ENCODE measurements at regions not wholly inside any gene's neighbourhood (a gene's known extent, or its start where the extent isn't known, plus 50 kb on each side); places are given as distances from the start of the nearest gene placed in this dataset.

DNA sequence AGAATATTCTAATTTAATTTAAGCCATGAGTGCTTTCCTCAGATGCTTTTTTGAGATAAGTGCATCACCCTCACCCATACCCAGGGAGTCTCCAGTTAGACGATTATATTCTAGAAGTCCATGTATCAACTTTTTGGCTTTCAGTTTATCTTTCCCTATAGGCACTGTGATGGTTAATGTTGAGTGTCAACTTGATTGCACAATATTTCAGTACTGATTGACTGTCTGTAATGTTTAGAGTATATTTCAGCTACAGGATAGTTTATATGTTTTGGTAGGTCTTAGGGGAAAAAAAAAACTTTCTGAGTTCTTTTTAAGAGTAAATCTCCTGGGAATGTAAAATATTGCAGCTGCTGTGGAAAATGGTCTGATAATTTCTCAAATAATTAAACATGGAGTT is 535.4 kb downstream of the ADRA2A start:
- no TSS peak for BruUV-seq (replicated peaks)
- Histone ChIP-seq H3K36me3 (ENCODE audit: control insufficient read depth, insufficient read depth, low read length) (no peaks in the 10 kb centered on the region), H3K27ac (ENCODE audit: insufficient read depth, low read length) (no peak overlapping the region), H2BK15ac (ENCODE audit: low read depth, low read length) (no peak overlapping the region), H3K9me3 (ENCODE audit: control insufficient read depth, insufficient read depth, low read length) (0 out of 2 replicates have a peak, but pooled peaks cover 4% of the 10 kb centered on the region), H2AK9ac (replicated peaks; ENCODE audit: low read depth, low read length, poor library complexity) (no peak overlapping the region), H3K4me1 (ENCODE audit: control insufficient read depth, insufficient read depth, low read length) (no peaks in the 10 kb centered on the region), H3K18ac (ENCODE audit: low read depth, low read length) (no peak overlapping the region), H3K9me1 (ENCODE audit: insufficient read depth, low read length) (no peaks in the 10 kb centered on the region), H3K56ac (ENCODE audit: extremely low read depth, insufficient read depth, low read length) (no peak overlapping the region), H3K14ac (replicated peaks; ENCODE audit: low read depth, low read length) (no peak overlapping the region), H3K27me3 (ENCODE audit: control insufficient read depth, insufficient read depth, low read length) (no peaks in the 10 kb centered on the region), H2BK20ac (ENCODE audit: low read depth, low read length) (no peak overlapping the region), H4K5ac (ENCODE audit: low read depth, low read length) (no peak overlapping the region), H3K4me3 (ENCODE audit: insufficient read depth, low read depth, low read length) (no peak overlapping the region), H4K20me1 (ENCODE audit: insufficient read depth, low read length) (no peaks in the 10 kb centered on the region), H4K91ac (ENCODE audit: insufficient read depth, low read depth, low read length) (no peak overlapping the region), H2BK120ac (ENCODE audit: low read depth, low read length) (no peak overlapping the region), H4K8ac (ENCODE audit: low read depth in 2 of 2, low read length in 2 of 2) (no peak overlapping the region), H2AK5ac (ENCODE audit: low read depth, low read length) (no peak overlapping the region), H2BK5ac (ENCODE audit: low read depth, low read length, poor library complexity, severe bottlenecking) (no peak overlapping the region), H2AFZ (replicated peaks; ENCODE audit: low read length, poor library complexity) (no peak overlapping the region), H3K4ac (ENCODE audit: low read depth, low read length) (no peak overlapping the region), H3K79me1 (ENCODE audit: low read depth in 1 of 2, low read length in 2 of 2) (no peaks in the 10 kb centered on the region), H3K4me2 (ENCODE audit: low read depth, low read length) (no peak overlapping the region), H3K23ac (ENCODE audit: low read depth, low read length) (no peak overlapping the region), H3K9ac (ENCODE audit: low read depth, low read length) (no peak overlapping the region)
- no CpG with 5 or more reads among the region's 1 CpG for WGBS, 2 experiments (ENCODE audit: extremely low coverage in 2 of 2, insufficient read length in 1 of 2)
- POLR2A ChIA-PET (ENCODE audit: unreplicated experiment), result no interaction called here
- ATAC-seq (ENCODE audit: low read depth), result no peak
- in situ Hi-C loops (cut with MboI; ENCODE audit: low sequenced_read_pairs) (no loop called here), intact Hi-C loops (cut with micrococcal nuclease) (no loop called here), dilution Hi-C loops (cut with HindIII; ENCODE audit: low sequenced_read_pairs, unreplicated experiment) (no loop called here)
- DNase-seq, result no peak
- TF ChIP-seq, protein P1, sequence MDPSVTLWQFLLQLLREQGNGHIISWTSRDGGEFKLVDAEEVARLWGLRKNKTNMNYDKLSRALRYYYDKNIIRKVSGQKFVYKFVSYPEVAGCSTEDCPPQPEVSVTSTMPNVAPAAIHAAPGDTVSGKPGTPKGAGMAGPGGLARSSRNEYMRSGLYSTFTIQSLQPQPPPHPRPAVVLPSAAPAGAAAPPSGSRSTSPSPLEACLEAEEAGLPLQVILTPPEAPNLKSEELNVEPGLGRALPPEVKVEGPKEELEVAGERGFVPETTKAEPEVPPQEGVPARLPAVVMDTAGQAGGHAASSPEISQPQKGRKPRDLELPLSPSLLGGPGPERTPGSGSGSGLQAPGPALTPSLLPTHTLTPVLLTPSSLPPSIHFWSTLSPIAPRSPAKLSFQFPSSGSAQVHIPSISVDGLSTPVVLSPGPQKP (IDR thresholded peaks at IDR 0.05; ENCODE audit: borderline replicate concordance, low read depth, low read length), result no peak
- TF ChIP-seq MAFK (IDR thresholded peaks at IDR 0.05; ENCODE audit: low read depth, low read length) (no peak), CEBPB (IDR thresholded peaks at IDR 0.05; ENCODE audit: low read depth, low read length) (peak; percentile 72)
- TF ChIP-seq, protein P2, sequence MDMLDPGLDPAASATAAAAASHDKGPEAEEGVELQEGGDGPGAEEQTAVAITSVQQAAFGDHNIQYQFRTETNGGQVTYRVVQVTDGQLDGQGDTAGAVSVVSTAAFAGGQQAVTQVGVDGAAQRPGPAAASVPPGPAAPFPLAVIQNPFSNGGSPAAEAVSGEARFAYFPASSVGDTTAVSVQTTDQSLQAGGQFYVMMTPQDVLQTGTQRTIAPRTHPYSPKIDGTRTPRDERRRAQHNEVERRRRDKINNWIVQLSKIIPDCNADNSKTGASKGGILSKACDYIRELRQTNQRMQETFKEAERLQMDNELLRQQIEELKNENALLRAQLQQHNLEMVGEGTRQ (IDR thresholded peaks at IDR 0.05; ENCODE audit: low read depth, low read length), result no peak
- CTCF ChIA-PET, result no interaction called here
